Trophoblast cell (in vitro differentiated cells and primary cell): ENCODE measurements at regions not wholly inside any gene's neighbourhood (a gene's known extent, or its start where the extent isn't known, plus 50 kb on each side); places are given as distances from the start of the nearest gene placed in this dataset.

Experiments used
- DNase-seq, 2 donors: peaks; one replicate each; pipeline ENCODE4 v3.0.0-alpha.2; 2016
- H2AFZ ChIP-seq: 2 replicates; pipeline ENCODE4 v1.6.1; 2013; ENCODE audit warnings: low read length, moderate library complexity, mild to moderate bottlenecking; ENCODE audit not compliant: insufficient read depth, poor library complexity
- H2AK5ac ChIP-seq: 2 replicates; pipeline ENCODE4 v1.6.1; 2013; ENCODE audit warnings: mild to moderate bottlenecking, low read length
- H2BK120ac ChIP-seq: 2 replicates; pipeline ENCODE4 v1.6.1; 2013; ENCODE audit warnings: low read length, mild to moderate bottlenecking, moderate library complexity; ENCODE audit not compliant: insufficient read depth, poor library complexity
- H2BK12ac ChIP-seq: 2 replicates; pipeline ENCODE4 v1.6.1; 2013; ENCODE audit warnings: mild to moderate bottlenecking, low read length, moderate library complexity
- H2BK5ac ChIP-seq: 2 replicates; pipeline ENCODE4 v1.6.1; 2013; ENCODE audit warnings: low read length, low read depth, moderate library complexity, mild to moderate bottlenecking; ENCODE audit not compliant: poor library complexity
- H3K14ac ChIP-seq: 2 replicates; pipeline ENCODE4 v1.6.1; 2013; ENCODE audit warnings: mild to moderate bottlenecking, low read length
- H3K18ac ChIP-seq: 2 replicates; pipeline ENCODE4 v1.6.1; 2013; ENCODE audit warnings: mild to moderate bottlenecking, low read length
- H3K23ac ChIP-seq: 2 replicates; pipeline ENCODE4 v1.6.1; 2013; ENCODE audit warnings: low read length
- H3K27ac ChIP-seq: 2 replicates; pipeline ENCODE4 v1.5.1; 2013; ENCODE audit warnings: low read depth, mild to moderate bottlenecking, inconsistent platforms, low read length, moderate library complexity
- H3K27me3 ChIP-seq: 2 replicates; pipeline ENCODE4 v1.6.1; 2013; ENCODE audit warnings: inconsistent platforms, mild to moderate bottlenecking, low read length, moderate library complexity; ENCODE audit not compliant: insufficient read depth
- H3K36me3 ChIP-seq, 2 experiments: 1 replicate in 1 of 2; 2 replicates in 1 of 2; pipeline ENCODE4 v1.6.1; 2013; ENCODE audit warnings: low read length in 2 of 2, mild to moderate bottlenecking in 2 of 2, moderate library complexity in 1 of 2; ENCODE audit not compliant: insufficient read depth in 2 of 2, control insufficient read depth in 1 of 2
- H3K4ac ChIP-seq: 2 replicates; pipeline ENCODE4 v1.6.1; 2013; ENCODE audit warnings: low read depth, mild to moderate bottlenecking, low read length, moderate library complexity
- H3K4me1 ChIP-seq, 2 experiments: 1 replicate in 1 of 2; 2 replicates in 1 of 2; pipeline ENCODE4 v1.6.1; 2013; ENCODE audit warnings: low read length in 2 of 2, mild to moderate bottlenecking in 2 of 2, moderate library complexity in 1 of 2; ENCODE audit not compliant: insufficient read depth in 2 of 2, control insufficient read depth in 1 of 2
- H3K4me2 ChIP-seq: 2 replicates; pipeline ENCODE4 v1.6.1; 2013; ENCODE audit warnings: inconsistent platforms, mild to moderate bottlenecking, low read length, moderate library complexity
- H3K4me3 ChIP-seq: 2 replicates; pipeline ENCODE4 v1.5.1; 2013; ENCODE audit warnings: mild to moderate bottlenecking, low read depth, low read length, inconsistent platforms
- H3K79me1 ChIP-seq: one replicate; pipeline ENCODE4 v1.6.1; 2013; ENCODE audit warnings: low read length
- H3K79me2 ChIP-seq: 2 replicates; pipeline ENCODE4 v1.6.1; 2013; ENCODE audit warnings: low read length, mild to moderate bottlenecking; ENCODE audit not compliant: control insufficient read depth, insufficient read depth, poor library complexity
- H3K9ac ChIP-seq: 2 replicates; pipeline ENCODE4 v1.6.1; 2013; ENCODE audit warnings: mild to moderate bottlenecking, low read length
- H3K9me3 ChIP-seq: 2 replicates; pipeline ENCODE4 v1.6.1; 2013; ENCODE audit warnings: low read depth, mild to moderate bottlenecking, control low read depth, inconsistent platforms, low read length; ENCODE audit not compliant: insufficient read depth
- H4K12ac ChIP-seq: 2 replicates; pipeline ENCODE4 v1.6.1; 2013; ENCODE audit warnings: low read depth, mild to moderate bottlenecking, low read length, moderate library complexity
- H4K8ac ChIP-seq: 2 replicates; pipeline ENCODE4 v1.6.1; 2013; ENCODE audit warnings: low read depth, mild to moderate bottlenecking, low read length, moderate library complexity
- H4K91ac ChIP-seq: one replicate; pipeline ENCODE4 v1.6.1; 2013; ENCODE audit warnings: low read depth, mild to moderate bottlenecking, low read length, moderate library complexity
- WGBS: extraction: QIAGEN DNeasy Blood & Tissue Kit; methylation state at CpG from one replicate; pipeline ENCODE4 v1.1.7; 2013; ENCODE audit warnings: missing lambda C conversion rate; ENCODE audit not compliant: insufficient read length, insufficient coverage; ENCODE audit errors: extremely low coverage; 5-methylcytosine and 5-hydroxymethylcytosine counted together

GRCh38 chr5:57069115-57069835, 104.6 kb upstream of the GPBP1 start:
- Histone ChIP-seq H3K9me3 (peaks cover 3% of the 10 kb centered on the region), H2BK12ac (peak overlapping the region; percentile 64), H4K8ac (no peak overlapping the region), H3K18ac (no peak overlapping the region), H3K27ac (no peak overlapping the region), H4K91ac (peak overlapping the region; percentile 68), H3K23ac (no peak overlapping the region), H3K79me1 (peaks cover 10% of the 10 kb centered on the region), H2AFZ (no peak overlapping the region), H3K4ac (no peak overlapping the region), H2BK5ac (no peak overlapping the region), H3K27me3 (no peaks in the 10 kb centered on the region), H3K4me2 (no peak overlapping the region), H2BK120ac (peak overlapping the region; percentile 86), H3K79me2 (no peaks in the 10 kb centered on the region), H3K36me3 (no peaks in the 10 kb centered on the region), H2AK5ac (no peak overlapping the region), H3K14ac (no peak overlapping the region), H3K4me1 (peaks cover 3 to 4% of the 10 kb centered on the region in 2 experiments), H3K9ac (no peak overlapping the region), H4K12ac (no peak overlapping the region), H3K4me3 (no peak overlapping the region)
- DNase-seq, result peak; percentile 74 to 82
- WGBS, result no CpG with 5 or more reads among the region's 6 CpGs

DNA sequence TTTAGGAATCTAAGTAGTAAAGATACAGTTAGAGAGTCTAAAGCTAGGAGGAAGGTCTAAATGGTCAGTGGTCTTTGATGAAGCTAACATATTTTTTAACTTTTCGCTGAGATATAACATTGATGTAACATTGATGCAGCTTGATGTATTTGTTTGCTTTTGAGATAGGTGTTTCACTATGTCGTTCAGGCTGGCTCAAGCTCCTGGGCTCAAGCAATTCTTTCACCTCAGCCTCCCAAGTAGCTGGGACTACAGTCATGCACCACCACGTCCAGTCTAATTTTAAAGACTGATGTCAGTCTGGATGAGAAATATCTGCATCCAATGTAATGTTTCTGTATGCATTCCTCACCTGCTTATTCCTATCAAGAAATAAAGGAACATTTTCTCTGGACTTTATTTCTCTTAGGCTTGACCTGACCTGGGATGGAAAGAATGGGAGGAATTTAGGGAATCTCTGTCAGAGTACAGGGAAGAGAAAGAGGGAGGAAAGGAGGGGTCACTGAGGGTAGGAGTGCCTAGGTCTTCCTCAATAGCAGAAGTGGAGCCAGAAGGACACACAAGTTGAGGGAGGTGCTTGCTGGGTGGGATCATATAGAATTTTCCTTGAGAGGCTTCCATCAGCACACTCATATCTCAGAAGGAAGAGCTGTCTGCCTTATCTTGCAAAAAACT, 101.5 kb upstream of the GPBP1 start:
- Histone ChIP-seq H2BK12ac (no peak overlapping the region), H3K18ac (no peak overlapping the region), H2AFZ (no peak overlapping the region), H3K4me2 (no peak overlapping the region), H3K23ac (no peak overlapping the region), H2BK5ac (no peak overlapping the region), H3K14ac (no peak overlapping the region), H3K36me3 (no peaks in the 10 kb centered on the region), H3K27me3 (no peaks in the 10 kb centered on the region), H4K91ac (no peak overlapping the region), H2BK120ac (no peak overlapping the region), H4K12ac (no peak overlapping the region), H3K79me1 (peaks cover 6% of the 10 kb centered on the region), H3K4me1 (peaks cover 3 to 4% of the 10 kb centered on the region in 2 experiments), H3K79me2 (no peaks in the 10 kb centered on the region), H2AK5ac (no peak overlapping the region), H4K8ac (no peak overlapping the region), H3K27ac (peak overlapping the region; percentile 32), H3K4me3 (no peak overlapping the region), H3K9ac (no peak overlapping the region), H3K4ac (no peak overlapping the region), H3K9me3 (peaks cover 3% of the 10 kb centered on the region)
- WGBS, result no CpG with 5 or more reads among the region's 3 CpGs
- DNase-seq, result peak in 1 of 2 donors; percentile 13

DNA sequence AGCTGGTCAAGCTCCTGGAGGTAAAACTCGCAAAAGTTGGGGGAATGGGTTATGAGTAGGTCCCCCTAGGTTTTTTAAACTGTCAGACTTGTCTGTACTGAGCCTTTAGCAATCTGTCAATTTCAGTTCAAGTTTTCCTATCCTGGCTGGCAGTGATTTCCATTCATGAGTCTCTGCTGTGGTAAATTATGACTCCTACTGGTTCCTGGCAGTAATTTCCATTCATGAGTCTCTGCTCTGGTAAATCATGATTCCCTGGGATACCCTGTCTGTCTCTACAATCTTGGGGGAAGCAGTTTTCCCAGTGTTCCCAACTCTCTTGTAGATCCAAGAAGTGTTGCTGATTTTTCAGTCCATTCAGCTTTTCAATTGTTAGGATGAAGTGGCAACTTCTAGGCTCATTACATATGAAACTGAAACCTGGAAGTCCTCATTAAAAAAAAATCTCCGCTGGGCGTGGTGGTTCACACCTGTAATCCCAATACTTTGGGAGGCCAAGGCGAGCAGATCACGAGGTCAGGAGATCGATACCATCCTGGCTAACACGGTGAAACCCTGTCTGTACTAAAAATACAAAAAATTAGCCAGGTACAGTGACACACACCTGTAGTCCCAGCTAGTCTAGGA, 91.3 kb upstream of the GPBP1 start:
- Histone ChIP-seq H3K4me2 (no peak overlapping the region), H3K23ac (no peak overlapping the region), H3K9me3 (no peaks in the 10 kb centered on the region), H4K8ac (no peak overlapping the region), H2AFZ (no peak overlapping the region), H2BK120ac (no peak overlapping the region), H3K4me1 (peaks cover 0 to 1% of the 10 kb centered on the region in 2 experiments), H2AK5ac (no peak overlapping the region), H3K27ac (no peak overlapping the region), H3K79me2 (no peaks in the 10 kb centered on the region), H2BK5ac (no peak overlapping the region), H2BK12ac (no peak overlapping the region), H3K14ac (no peak overlapping the region), H4K91ac (no peak overlapping the region), H3K36me3 (no peaks in the 10 kb centered on the region), H3K79me1 (no peaks in the 10 kb centered on the region), H3K18ac (no peak overlapping the region), H3K27me3 (no peaks in the 10 kb centered on the region), H3K4ac (no peak overlapping the region), H3K4me3 (no peak overlapping the region), H4K12ac (no peak overlapping the region), H3K9ac (no peak overlapping the region)
- no CpG with 5 or more reads among the region's 7 CpGs for WGBS
- no peak for DNase-seq

DNA sequence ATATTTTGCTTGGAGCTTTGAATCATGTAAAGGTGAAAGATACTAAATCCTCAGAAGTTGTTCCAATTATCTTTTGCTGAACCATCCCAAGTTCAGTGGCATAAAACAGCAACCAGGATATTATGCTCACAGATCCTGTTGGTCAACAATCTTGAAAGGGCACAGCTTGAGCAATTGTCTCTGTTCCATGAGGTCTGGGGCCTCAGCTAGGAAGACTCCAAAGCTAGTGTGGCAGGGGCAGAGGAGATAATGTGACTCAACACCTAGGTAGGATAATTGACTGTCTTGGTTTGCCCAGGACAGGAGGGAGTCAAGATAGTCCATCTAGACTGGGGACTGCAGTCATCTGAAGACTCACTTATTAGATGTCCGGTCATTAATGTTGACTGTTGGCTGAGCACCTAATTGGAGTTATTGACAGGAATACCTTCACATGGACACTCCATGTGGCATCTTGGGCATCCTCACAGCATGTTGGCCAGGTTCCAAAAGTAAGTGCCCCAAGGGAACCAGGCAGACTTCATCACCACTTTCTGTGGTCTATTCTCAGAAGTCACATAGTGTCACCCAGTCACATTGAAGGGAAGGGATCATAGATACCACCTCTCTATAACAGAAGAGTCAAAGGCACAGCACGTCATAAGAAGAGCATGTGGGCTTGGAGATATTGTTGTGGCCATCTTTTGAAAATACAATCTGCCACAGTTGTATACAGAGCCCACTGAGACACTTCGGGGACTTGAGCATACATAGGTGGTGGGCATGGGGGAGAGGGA, 88.4 kb upstream of the GPBP1 start:
- no peaks in the 10 kb centered on the region for H3K9me3 ChIP-seq
- H4K91ac ChIP-seq, result no peak overlapping the region
- H3K27me3 ChIP-seq, result no peaks in the 10 kb centered on the region
- H3K79me1 ChIP-seq, result no peaks in the 10 kb centered on the region
- H3K27ac ChIP-seq, result no peak overlapping the region
- no peaks in the 10 kb centered on the region for H3K36me3 ChIP-seq
- H3K4me2 ChIP-seq, result no peak overlapping the region
- H3K14ac ChIP-seq, result no peak overlapping the region
- no peak overlapping the region for H2BK120ac ChIP-seq
- H4K12ac ChIP-seq, result no peak overlapping the region
- no peak overlapping the region for H2BK5ac ChIP-seq
- H3K23ac ChIP-seq, result no peak overlapping the region
- H3K18ac ChIP-seq, result no peak overlapping the region
- H3K4ac ChIP-seq, result no peak overlapping the region
- H2AFZ ChIP-seq, result no peak overlapping the region
- no peak overlapping the region for H2BK12ac ChIP-seq
- H3K4me3 ChIP-seq, result no peak overlapping the region
- H3K9ac ChIP-seq, result no peak overlapping the region
- peaks cover 0 to 1% of the 10 kb centered on the region in 2 experiments for H3K4me1 ChIP-seq
- no peak overlapping the region for H2AK5ac ChIP-seq
- H4K8ac ChIP-seq, result no peak overlapping the region
- no peaks in the 10 kb centered on the region for H3K79me2 ChIP-seq
- peak; percentile 53 to 84 for DNase-seq
- WGBS, result no CpG with 5 or more reads among the region's 3 CpGs
